Left lung (tissue), 4 donors: ENCODE measurements at regions not wholly inside any gene's neighbourhood (a gene's known extent, or its start where the extent isn't known, plus 50 kb on each side); places are given as distances from the start of the nearest gene placed in this dataset.

Source experiments
- ATAC-seq: fragments of 200-7000 bp; cut with Tn5 transposase; one replicate; pipeline ENCODE4 v1.9.1; 2020; ENCODE audit warnings: moderate library complexity
- DNase-seq, 4 donors: peaks; one replicate each; pipeline ENCODE4 v3.0.0-alpha.2; 2013 to 2020
- H3K27ac ChIP-seq, 2 donors: fragments of 200-600 bp; sonication (generic) in 1 of 2; one replicate each; pipeline versions ENCODE4 v1.5.0 to v1.8.0; 2020 to 2021
- H3K27me3 ChIP-seq, 2 donors: fragments of 200-600 bp; sonication (generic) in 1 of 2; one replicate each; pipeline versions ENCODE4 v1.5.0 to v1.8.0; 2020 to 2021
- H3K36me3 ChIP-seq, 2 donors: fragments of 200-600 bp; sonication (generic) in 1 of 2; one replicate each; pipeline versions ENCODE4 v1.5.0 to v1.8.0; 2020 to 2021
- H3K4me1 ChIP-seq, 2 donors: fragments of 200-600 bp; one replicate each; pipeline ENCODE4 v1.8.0; 2021
- H3K4me3 ChIP-seq, 2 donors: fragments of 200-600 bp; sonication (generic) in 1 of 2; one replicate each; pipeline versions ENCODE4 v1.5.0 to v1.8.0; 2020 to 2021; ENCODE audit warnings: mild to moderate bottlenecking in 1 of 2
- H3K9me3 ChIP-seq, 2 donors: fragments of 200-600 bp; sonication (generic) in 1 of 2; one replicate each; pipeline versions ENCODE4 v1.5.0 to v1.8.0; 2020 to 2021
- CTCF ChIP-seq, 2 donors: fragments of 200-600 bp; sonication (generic) in 1 of 2; IDR thresholded peaks; one replicate each; pipeline versions ENCODE4 v1.5.0 to v1.8.0; 2021; ENCODE audit warnings: antibody characterized with exemption in 2 of 2
- intact Hi-C, 2 donors: fragments of 100-400 bp; cut with DNase I; formaldehyde crosslinking; loops; one replicate each; pipeline versions ENCODE4 v1.11.2 to v1.14.2; 2022
- donor health status: DM: no; HTN: yes; CAD: no.
- donor health status: DM: no; HTN: no; CAD: no.

GRCh38 chr16:6709736-6710135 lies 622.9 kb upstream of the RBFOX1 start:
- TF ChIP-seq CTCF (IDR thresholded peaks at IDR 0.05) = no peak
- ATAC-seq = no peak
- Histone ChIP-seq H3K4me1 (no peaks in the 10 kb centered on the region), H3K9me3 (no peaks in the 10 kb centered on the region), H3K36me3 (no peaks in the 10 kb centered on the region), H3K27me3 (no peaks in the 10 kb centered on the region), H3K27ac (no peak overlapping the region), H3K4me3 (no peak overlapping the region)
- DNase-seq = no peak
- intact Hi-C loops = no loop called here

- Histone ChIP-seq H3K4me3 (no peak overlapping the region), H3K9me3 (no peaks in the 10 kb centered on the region), H3K27me3 (no peaks in the 10 kb centered on the region), H3K36me3 (no peaks in the 10 kb centered on the region), H3K4me1 (no peaks in the 10 kb centered on the region), H3K27ac (no peak overlapping the region)
- intact Hi-C loops = no loop called here
- DNase-seq (no peak), ATAC-seq (no peak)
- no peak for TF ChIP-seq CTCF (IDR thresholded peaks at IDR 0.05)
Measured at GRCh38 chr16:6708576-6709215, 623.9 kb upstream of the RBFOX1 start.

GRCh38 chr16:6704306-6704930 lies 628.2 kb upstream of the RBFOX1 start:
- no peak for TF ChIP-seq CTCF (IDR thresholded peaks at IDR 0.05)

DNA sequence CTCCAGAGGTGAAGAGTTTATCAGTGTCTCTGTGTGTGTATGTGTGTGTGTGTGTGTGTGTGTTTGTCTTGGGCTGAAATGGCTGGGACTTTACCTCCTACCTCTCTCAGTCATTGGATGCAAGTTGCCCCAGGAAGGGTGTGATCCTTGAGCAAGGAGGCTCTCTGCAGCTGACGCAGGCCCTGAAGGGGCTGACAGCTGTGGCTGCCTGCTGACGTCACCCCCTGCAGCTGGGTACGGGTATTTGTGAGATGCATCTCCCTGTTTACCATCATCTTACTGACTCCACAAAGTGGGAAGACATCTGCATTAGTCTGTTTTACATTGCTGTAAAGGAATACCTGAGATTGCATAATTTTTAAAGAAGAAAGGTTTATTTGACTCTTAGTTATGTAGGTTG lies 631.5 kb upstream of the RBFOX1 start:
- H3K9me3 ChIP-seq = peaks cover 0 to 2% of the 10 kb centered on the region in 2 donors
- TF ChIP-seq CTCF (IDR thresholded peaks at IDR 0.05) = no peak
- no peak for DNase-seq
- no peaks in the 10 kb centered on the region for H3K36me3 ChIP-seq
- no peak overlapping the region for H3K27ac ChIP-seq
- H3K4me3 ChIP-seq = no peak overlapping the region
- no peak for ATAC-seq
- intact Hi-C loops = no loop called here
- H3K4me1 ChIP-seq = no peaks in the 10 kb centered on the region
- no peaks in the 10 kb centered on the region for H3K27me3 ChIP-seq

More at GRCh38 chr16:6704306-6704930, 628.2 kb upstream of the RBFOX1 start:
- Histone ChIP-seq H3K27me3 (no peaks in the 10 kb centered on the region), H3K36me3 (no peaks in the 10 kb centered on the region), H3K4me3 (no peak overlapping the region), H3K9me3 (peaks cover 0 to 2% of the 10 kb centered on the region in 2 donors), H3K4me1 (no peaks in the 10 kb centered on the region), H3K27ac (no peak overlapping the region)
- no peak for ATAC-seq
- DNase-seq = no peak
- intact Hi-C loops = no loop called here

DNA sequence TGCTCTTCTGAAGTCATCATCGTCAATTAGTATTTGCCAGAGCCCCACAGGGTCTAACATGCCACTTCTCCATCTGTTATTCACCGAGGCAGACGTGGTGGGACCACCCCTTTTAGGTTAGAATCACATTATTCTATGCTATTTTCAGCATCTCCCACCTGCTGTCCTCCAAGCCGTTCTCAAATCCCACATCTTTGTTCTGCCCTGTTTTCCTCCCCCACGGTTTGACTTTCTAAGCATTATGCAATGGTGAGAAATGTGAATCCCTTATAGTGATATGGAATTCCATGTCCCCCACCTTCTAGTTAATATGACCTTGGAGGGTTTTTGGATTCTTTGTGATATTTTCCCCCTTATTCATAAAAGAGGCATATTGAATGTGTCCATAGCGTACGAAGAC lies 634.1 kb upstream of the RBFOX1 start:
- ATAC-seq = no peak
- H3K36me3 ChIP-seq = no peaks in the 10 kb centered on the region
- H3K27ac ChIP-seq = no peak overlapping the region
- no peaks in the 10 kb centered on the region for H3K4me1 ChIP-seq
- DNase-seq = no peak
- TF ChIP-seq CTCF (IDR thresholded peaks at IDR 0.05) = no peak
- no peak overlapping the region for H3K4me3 ChIP-seq
- no peaks in the 10 kb centered on the region for H3K27me3 ChIP-seq
- H3K9me3 ChIP-seq = peaks cover 0 to 2% of the 10 kb centered on the region in 2 donors
- intact Hi-C loops = no loop called here
